ENCODE measurements at regions not wholly inside any gene's neighbourhood (a gene's known extent, or its start where the extent isn't known, plus 50 kb on each side); places are given as distances from the start of the nearest gene placed in this dataset.

GRCh38 chr2:40668425-40668824, 216.5 kb upstream of the SLC8A1 start:
- TF ChIP-seq, protein P1, sequence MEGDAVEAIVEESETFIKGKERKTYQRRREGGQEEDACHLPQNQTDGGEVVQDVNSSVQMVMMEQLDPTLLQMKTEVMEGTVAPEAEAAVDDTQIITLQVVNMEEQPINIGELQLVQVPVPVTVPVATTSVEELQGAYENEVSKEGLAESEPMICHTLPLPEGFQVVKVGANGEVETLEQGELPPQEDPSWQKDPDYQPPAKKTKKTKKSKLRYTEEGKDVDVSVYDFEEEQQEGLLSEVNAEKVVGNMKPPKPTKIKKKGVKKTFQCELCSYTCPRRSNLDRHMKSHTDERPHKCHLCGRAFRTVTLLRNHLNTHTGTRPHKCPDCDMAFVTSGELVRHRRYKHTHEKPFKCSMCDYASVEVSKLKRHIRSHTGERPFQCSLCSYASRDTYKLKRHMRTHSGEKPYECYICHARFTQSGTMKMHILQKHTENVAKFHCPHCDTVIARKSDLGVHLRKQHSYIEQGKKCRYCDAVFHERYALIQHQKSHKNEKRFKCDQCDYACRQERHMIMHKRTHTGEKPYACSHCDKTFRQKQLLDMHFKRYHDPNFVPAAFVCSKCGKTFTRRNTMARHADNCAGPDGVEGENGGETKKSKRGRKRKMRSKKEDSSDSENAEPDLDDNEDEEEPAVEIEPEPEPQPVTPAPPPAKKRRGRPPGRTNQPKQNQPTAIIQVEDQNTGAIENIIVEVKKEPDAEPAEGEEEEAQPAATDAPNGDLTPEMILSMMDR (IDR thresholded peaks at IDR 0.05) = no peak
- TF ChIP-seq POLR2A (IDR thresholded peaks at IDR 0.05) = no peak

All from esophagus squamous epithelium (tissue), 4 donors.